SK-N-SH (cell line): ENCODE measurements at regions not wholly inside any gene's neighbourhood (a gene's known extent, or its start where the extent isn't known, plus 50 kb on each side); places are given as distances from the start of the nearest gene placed in this dataset.

ENCODE experiments used
- CTCF ChIA-PET: fragments of 300-600, 350-600 bp; formaldehyde crosslinking; extraction: SDS; loops from one replicate; lab custom pipeline; 2021; lab: Yijun Ruan, JAX
- POLR2A ChIA-PET: fragments of 350-600 bp; sonication (Branson Sonifier 250); formaldehyde crosslinking; extraction: SDS; loops from one replicate; lab custom pipeline; 2020; ENCODE audit warnings: antibody characterized with exemption, inconsistent platforms; lab: Yijun Ruan, JAX
- DNase-seq: peaks from one replicate; pipeline ENCODE4 v3.0.0; 2012
- H2AFZ ChIP-seq: fragments of 200-600 bp; sonication (generic); 2 replicates; pipeline ENCODE4 v1.8.1; 2016; ENCODE audit warnings: antibody characterized with exemption, mild to moderate bottlenecking, low read depth
- H3F3A ChIP-seq: fragments of 200-600 bp; sonication (generic); replicated peaks from 2 replicates; pipeline ENCODE3; 2016; ENCODE audit warnings: antibody characterized with exemption, mild to moderate bottlenecking; ENCODE audit not compliant: insufficient read depth
- H3K27ac ChIP-seq, 2 experiments: fragments of 200-500 bp in 1 of 2; fragments of 200-600 bp in 1 of 2; sonication (Bioruptor generic) in 1 of 2; sonication (generic), shearing (Covaris generic) in 1 of 2; 2 replicates each; pipeline versions ENCODE4 v1.5.1 to v1.6.1; 2014 to 2016; ENCODE audit warnings: low read depth in 2 of 2, inconsistent platforms in 1 of 2, low read length in 1 of 2, mild to moderate bottlenecking in 1 of 2, mixed read lengths in 1 of 2
- H3K27me3 ChIP-seq: fragments of 200-600 bp; sonication (generic), shearing (Covaris generic); 2 replicates; pipeline ENCODE4 v1.6.1; 2016; ENCODE audit warnings: mixed run types; ENCODE audit not compliant: insufficient read depth
- H3K36me3 ChIP-seq, 2 experiments: fragments of 200-500 bp in 1 of 2; fragments of 200-600 bp in 1 of 2; sonication (Bioruptor generic) in 1 of 2; sonication (generic) in 1 of 2; replicated peaks in 1 of 2; 2 replicates each; pipeline versions ENCODE3 to v1.5.1; 2014 to 2016; ENCODE audit warnings: low read length in 1 of 2, mild to moderate bottlenecking in 1 of 2; ENCODE audit not compliant: insufficient read depth in 2 of 2, control insufficient read depth in 1 of 2
- H3K4me1 ChIP-seq, 2 experiments: fragments of 200-500 bp in 1 of 2; fragments of 200-600 bp in 1 of 2; sonication (Bioruptor generic) in 1 of 2; sonication (generic), shearing (Covaris generic) in 1 of 2; 2 replicates each; pipeline versions ENCODE4 v1.5.1 to v1.6.1; 2014 to 2016; ENCODE audit warnings: low read depth in 1 of 2, low read length in 1 of 2, mixed run types in 1 of 2; ENCODE audit not compliant: insufficient read depth in 2 of 2, control insufficient read depth in 1 of 2
- H3K4me2 ChIP-seq: fragments of 200-600 bp; sonication (generic), shearing (Covaris generic); 2 replicates; pipeline ENCODE4 v1.6.1; 2017; ENCODE audit warnings: mixed run types
- H3K4me3 ChIP-seq, 2 experiments: fragments of 200-500 bp in 1 of 2; fragments of 200-600 bp in 1 of 2; sonication (Bioruptor generic) in 1 of 2; sonication (generic), shearing (Covaris generic) in 1 of 2; 2 replicates each; pipeline versions ENCODE4 v1.5.1 to v1.8.1; 2014 to 2016; ENCODE audit warnings: low read depth in 2 of 2, inconsistent platforms in 1 of 2, low read length in 1 of 2, mild to moderate bottlenecking in 1 of 2, mixed read lengths in 1 of 2, moderate library complexity in 1 of 2
- H3K79me2 ChIP-seq: fragments of 200-600 bp; sonication (generic); 2 replicates; pipeline ENCODE4 v1.8.1; 2017; ENCODE audit warnings: mild to moderate bottlenecking; ENCODE audit not compliant: insufficient read depth
- H3K9ac ChIP-seq: fragments of 200-600 bp; sonication (generic); 2 replicates; pipeline ENCODE4 v1.6.1; 2017; ENCODE audit warnings: mixed run types
- H3K9me2 ChIP-seq: fragments of 200-600 bp; sonication (generic); 2 replicates; pipeline ENCODE4 v1.6.1; 2017; ENCODE audit warnings: mixed run types
- H3K9me3 ChIP-seq: fragments of 200-600 bp; sonication (generic); 2 replicates; pipeline ENCODE4 v1.6.1; 2017; ENCODE audit warnings: mixed run types, mild to moderate bottlenecking, moderate library complexity
- H4K20me1 ChIP-seq: fragments of 200-600 bp; sonication (generic); 2 replicates; pipeline ENCODE4 v1.6.1; 2017; ENCODE audit warnings: mild to moderate bottlenecking, mixed run types; ENCODE audit not compliant: insufficient read depth
- CHD2 ChIP-seq: fragments of 150-350 bp; IDR thresholded peaks from 2 replicates; pipeline ENCODE4 v1.6.1; 2018; ENCODE audit warnings: low read length; ENCODE audit not compliant: partially characterized antibody
- ELF1 ChIP-seq: IDR thresholded peaks from 2 replicates; pipeline ENCODE4 v1.4.0; 2012
- EP300 ChIP-seq, 2 experiments: IDR thresholded peaks; 2 replicates each; pipeline versions ENCODE4 v1.4.0 to v1.6.1; 2012; ENCODE audit warnings: borderline replicate concordance in 1 of 2, low read depth in 1 of 2, low read length in 1 of 2
- FOXJ3 ChIP-seq: sonication (generic); formaldehyde crosslinking; IDR thresholded peaks from 2 replicates; pipeline ENCODE4 v1.5.1; 2020; ENCODE audit warnings: mild to moderate bottlenecking, missing genetic modification reagents
- GABPA ChIP-seq: IDR thresholded peaks from 2 replicates; pipeline ENCODE4 v1.4.0; 2012; ENCODE audit warnings: low read depth, mild to moderate bottlenecking
- JUND ChIP-seq: IDR thresholded peaks from 2 replicates; pipeline ENCODE4 v1.4.0; 2012
- MEF2A ChIP-seq: IDR thresholded peaks from 2 replicates; pipeline ENCODE4 v1.4.0; 2012; ENCODE audit warnings: low read depth, borderline replicate concordance
- MXI1 ChIP-seq: IDR thresholded peaks from 2 replicates; pipeline ENCODE4 v1.6.1; 2012; ENCODE audit warnings: mild to moderate bottlenecking, low read depth, low read length, improper control_type of control experiment
- NRF1 ChIP-seq: IDR thresholded peaks from 2 replicates; pipeline ENCODE4 v1.6.1; 2012; ENCODE audit warnings: low read depth, mild to moderate bottlenecking, low read length
- RCOR1 ChIP-seq: fragments of 150-350 bp; IDR thresholded peaks from 2 replicates; pipeline ENCODE4 v1.6.1; 2017; ENCODE audit warnings: antibody characterized with exemption, low read length
- SIN3A ChIP-seq: IDR thresholded peaks from 2 replicates; pipeline ENCODE4 v1.6.1; 2012; ENCODE audit warnings: low read depth, mild to moderate bottlenecking, low read length, moderate library complexity, borderline replicate concordance
- SMC3 ChIP-seq: IDR thresholded peaks from 2 replicates; pipeline ENCODE4 v1.6.1; 2012; ENCODE audit warnings: low read depth, low read length, improper control_type of control experiment
- TAF1 ChIP-seq: IDR thresholded peaks from 2 replicates; pipeline ENCODE4 v1.6.1; 2012; ENCODE audit warnings: low read depth, mild to moderate bottlenecking, low read length, moderate library complexity, borderline replicate concordance
- TCF12 ChIP-seq: IDR thresholded peaks from 2 replicates; pipeline ENCODE4 v1.4.0; 2012
- YY1 ChIP-seq: IDR thresholded peaks from 2 replicates; pipeline ENCODE4 v1.4.0; 2012; ENCODE audit warnings: low read depth, mild to moderate bottlenecking
- WGBS: methylation state at CpG from one replicate; pipeline ENCODE4 v1.1.6; 2017; ENCODE audit warnings: low lambda C conversion rate; 5-methylcytosine and 5-hydroxymethylcytosine counted together
- TF ChIP-seq, protein P1 (sequence below): IDR thresholded peaks from 2 replicates; pipeline ENCODE4 v1.4.0; 2012; ENCODE audit warnings: low read depth
- TF ChIP-seq, protein P2 (sequence below): IDR thresholded peaks from 2 replicates; pipeline ENCODE4 v1.6.1; 2012; ENCODE audit warnings: mild to moderate bottlenecking, low read depth, low read length, moderate library complexity
- TF ChIP-seq, protein P3 (sequence below): fragments of 150-350 bp; IDR thresholded peaks from 2 replicates; pipeline ENCODE4 v1.6.1; 2017; ENCODE audit warnings: antibody characterized with exemption, low read length, low read depth, borderline replicate concordance

DNA sequence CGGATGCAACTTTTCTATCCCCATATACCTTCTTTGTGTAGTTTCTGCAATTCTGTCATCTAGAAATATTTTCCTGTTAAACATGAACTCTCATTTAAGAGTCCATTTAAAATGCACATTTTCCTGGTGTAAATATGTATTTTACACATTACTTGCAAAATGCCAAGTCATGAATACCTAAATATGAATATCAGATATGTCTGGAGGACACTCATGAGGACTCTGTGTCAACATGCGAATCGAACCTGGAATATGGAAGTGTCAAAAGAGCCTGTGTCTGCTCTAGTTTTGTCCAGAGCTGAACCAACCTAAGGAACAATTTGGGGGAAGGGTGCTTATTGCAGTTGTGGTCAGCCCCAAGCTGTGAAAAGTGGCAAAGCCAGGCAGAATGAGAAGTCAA is 163.7 kb upstream of the CELF2 start:
- ChIA-PET POLR2A (no interaction called here), CTCF (no interaction called here)
- Histone ChIP-seq H2AFZ (no peak overlapping the region), H3K4me2 (no peak overlapping the region), H3K4me1 (no peaks in the 10 kb centered on the region), H3K36me3 (no peaks in the 10 kb centered on the region), H3K9me3 (no peaks in the 10 kb centered on the region), H3K9me2 (no peaks in the 10 kb centered on the region), H3K27ac (no peak overlapping the region), H3K79me2 (no peaks in the 10 kb centered on the region), H3K9ac (no peak overlapping the region), H3F3A (no peaks in the 10 kb centered on the region), H3K4me3 (no peak overlapping the region), H4K20me1 (no peaks in the 10 kb centered on the region), H3K27me3 (no peaks in the 10 kb centered on the region)
- no peak for TF ChIP-seq GABPA
- TF ChIP-seq, protein P1, sequence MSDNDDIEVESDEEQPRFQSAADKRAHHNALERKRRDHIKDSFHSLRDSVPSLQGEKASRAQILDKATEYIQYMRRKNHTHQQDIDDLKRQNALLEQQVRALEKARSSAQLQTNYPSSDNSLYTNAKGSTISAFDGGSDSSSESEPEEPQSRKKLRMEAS, result no peak
- no peak for TF ChIP-seq NRF1
- no peak for TF ChIP-seq SMC3
- TF ChIP-seq YY1, result no peak
- no peak for TF ChIP-seq MEF2A
- TF ChIP-seq TAF1, result no peak
- TF ChIP-seq, protein P2, sequence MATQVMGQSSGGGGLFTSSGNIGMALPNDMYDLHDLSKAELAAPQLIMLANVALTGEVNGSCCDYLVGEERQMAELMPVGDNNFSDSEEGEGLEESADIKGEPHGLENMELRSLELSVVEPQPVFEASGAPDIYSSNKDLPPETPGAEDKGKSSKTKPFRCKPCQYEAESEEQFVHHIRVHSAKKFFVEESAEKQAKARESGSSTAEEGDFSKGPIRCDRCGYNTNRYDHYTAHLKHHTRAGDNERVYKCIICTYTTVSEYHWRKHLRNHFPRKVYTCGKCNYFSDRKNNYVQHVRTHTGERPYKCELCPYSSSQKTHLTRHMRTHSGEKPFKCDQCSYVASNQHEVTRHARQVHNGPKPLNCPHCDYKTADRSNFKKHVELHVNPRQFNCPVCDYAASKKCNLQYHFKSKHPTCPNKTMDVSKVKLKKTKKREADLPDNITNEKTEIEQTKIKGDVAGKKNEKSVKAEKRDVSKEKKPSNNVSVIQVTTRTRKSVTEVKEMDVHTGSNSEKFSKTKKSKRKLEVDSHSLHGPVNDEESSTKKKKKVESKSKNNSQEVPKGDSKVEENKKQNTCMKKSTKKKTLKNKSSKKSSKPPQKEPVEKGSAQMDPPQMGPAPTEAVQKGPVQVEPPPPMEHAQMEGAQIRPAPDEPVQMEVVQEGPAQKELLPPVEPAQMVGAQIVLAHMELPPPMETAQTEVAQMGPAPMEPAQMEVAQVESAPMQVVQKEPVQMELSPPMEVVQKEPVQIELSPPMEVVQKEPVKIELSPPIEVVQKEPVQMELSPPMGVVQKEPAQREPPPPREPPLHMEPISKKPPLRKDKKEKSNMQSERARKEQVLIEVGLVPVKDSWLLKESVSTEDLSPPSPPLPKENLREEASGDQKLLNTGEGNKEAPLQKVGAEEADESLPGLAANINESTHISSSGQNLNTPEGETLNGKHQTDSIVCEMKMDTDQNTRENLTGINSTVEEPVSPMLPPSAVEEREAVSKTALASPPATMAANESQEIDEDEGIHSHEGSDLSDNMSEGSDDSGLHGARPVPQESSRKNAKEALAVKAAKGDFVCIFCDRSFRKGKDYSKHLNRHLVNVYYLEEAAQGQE, result no peak
- TF ChIP-seq TCF12, result no peak
- no peak for TF ChIP-seq JUND
- no peak for TF ChIP-seq CHD2
- TF ChIP-seq SIN3A, result no peak
- TF ChIP-seq FOXJ3 (CRISPR knock-in tag), result no peak
- TF ChIP-seq ELF1, result no peak
- no peak for TF ChIP-seq RCOR1
- TF ChIP-seq EP300 (IDR thresholded peaks at IDR 0.05; ENCODE audit: borderline replicate concordance in 1 of 2, low read depth in 1 of 2, low read length in 1 of 2), result no peak
- TF ChIP-seq, protein P3, sequence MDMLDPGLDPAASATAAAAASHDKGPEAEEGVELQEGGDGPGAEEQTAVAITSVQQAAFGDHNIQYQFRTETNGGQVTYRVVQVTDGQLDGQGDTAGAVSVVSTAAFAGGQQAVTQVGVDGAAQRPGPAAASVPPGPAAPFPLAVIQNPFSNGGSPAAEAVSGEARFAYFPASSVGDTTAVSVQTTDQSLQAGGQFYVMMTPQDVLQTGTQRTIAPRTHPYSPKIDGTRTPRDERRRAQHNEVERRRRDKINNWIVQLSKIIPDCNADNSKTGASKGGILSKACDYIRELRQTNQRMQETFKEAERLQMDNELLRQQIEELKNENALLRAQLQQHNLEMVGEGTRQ, result no peak
- no peak for TF ChIP-seq MXI1
- no peak for DNase-seq
- whole genome bisulfite sequencing, result 53% methylated on average over 3 of the region's 3 CpGs
